Skeletal muscle cell (primary cell): ENCODE measurements at regions not wholly inside any gene's neighbourhood (a gene's known extent, or its start where the extent isn't known, plus 50 kb on each side); places are given as distances from the start of the nearest gene placed in this dataset.
A peak's percentile ranks its signal among the peaks of the same experiment; 100 is the strongest.
"Not testable (repeated sequence)": the region's sequence is repeated elsewhere in the genome, so short reads cannot be mapped to it uniquely, and the experiment has no call there.

Source experiments
- DNase-seq: peaks from one replicate; pipeline ENCODE4 v3.0.0-alpha.2; 2010; ENCODE audit warnings: low read depth
- H3K4me3 ChIP-seq: 2 replicates; pipeline ENCODE4 v1.5.1; 2011; ENCODE audit warnings: low read depth, mild to moderate bottlenecking, control low read depth, low read length, moderate library complexity

- no peak overlapping the region for H3K4me3 ChIP-seq
- no peak for DNase-seq
These were observed 329.3 kb downstream of the ARL4A start for GRCh38 chr7:13016592-13017332.

GRCh38 chr7:13017333-13017857 lies 330.0 kb downstream of the ARL4A start:
- peak; percentile 56 for DNase-seq

GRCh38 chr7:13017881-13018280 lies 330.4 kb downstream of the ARL4A start:
- no peak overlapping the region for H3K4me3 ChIP-seq
- no peak for DNase-seq

More at GRCh38 chr7:13017333-13017857, 330.0 kb downstream of the ARL4A start:
- no peak overlapping the region for H3K4me3 ChIP-seq

GRCh38 chr7:13021566-13022300 lies 334.3 kb downstream of the ARL4A start:
- DNase-seq = no peak
- no peak overlapping the region for H3K4me3 ChIP-seq

GRCh38 chr7:13024121-13024674 lies 336.8 kb downstream of the ARL4A start:
- no peak overlapping the region for H3K4me3 ChIP-seq
- no peak for DNase-seq

GRCh38 chr7:13025043-13025442 lies 337.6 kb downstream of the ARL4A start:
- H3K4me3 ChIP-seq, DNase-seq: not testable (repeated sequence)

- H3K4me3 ChIP-seq = no peak overlapping the region
- no peak for DNase-seq
These were observed 339.9 kb downstream of the ARL4A start for GRCh38 chr7:13027321-13027720.

- no peak overlapping the region for H3K4me3 ChIP-seq
- no peak for DNase-seq
These were observed 340.8 kb downstream of the ARL4A start for GRCh38 chr7:13028036-13028824.

GRCh38 chr7:13028825-13029099 lies 341.3 kb downstream of the ARL4A start:
- no peak for DNase-seq
- H3K4me3 ChIP-seq = no peak overlapping the region

- H3K4me3 ChIP-seq = no peak overlapping the region
- DNase-seq = no peak
These were observed 344.0 kb downstream of the ARL4A start for GRCh38 chr7:13031468-13031867.

- DNase-seq = no peak
- no peak overlapping the region for H3K4me3 ChIP-seq
These were observed 344.7 kb downstream of the ARL4A start for GRCh38 chr7:13032084-13032483.

- no peak overlapping the region for H3K4me3 ChIP-seq
- DNase-seq = no peak
These were observed 345.1 kb downstream of the ARL4A start for GRCh38 chr7:13032576-13032975.

- H3K4me3 ChIP-seq = no peak overlapping the region
- DNase-seq = no peak
These were observed 347.3 kb downstream of the ARL4A start for GRCh38 chr7:13034693-13035092.

GRCh38 chr7:13035233-13035632 lies 347.8 kb downstream of the ARL4A start:
- H3K4me3 ChIP-seq = no peak overlapping the region
- DNase-seq = no peak

GRCh38 chr7:13036256-13036780 lies 348.9 kb downstream of the ARL4A start:
- H3K4me3 ChIP-seq = no peak overlapping the region
- DNase-seq = peak; percentile 22

- no peak overlapping the region for H3K4me3 ChIP-seq
- no peak for DNase-seq
These were observed 349.8 kb downstream of the ARL4A start for GRCh38 chr7:13037216-13037615.

GRCh38 chr7:13041368-13041988 lies 354.0 kb downstream of the ARL4A start:
- no peak for DNase-seq
- H3K4me3 ChIP-seq = no peak overlapping the region

- no peak for DNase-seq
- H3K4me3 ChIP-seq = no peak overlapping the region
These were observed 355.3 kb downstream of the ARL4A start for GRCh38 chr7:13042605-13043236.

GRCh38 chr7:13044309-13044708 lies 356.9 kb downstream of the ARL4A start:
- no peak overlapping the region for H3K4me3 ChIP-seq
- no peak for DNase-seq
